ENCODE measurements at regions not wholly inside any gene's neighbourhood (a gene's known extent, or its start where the extent isn't known, plus 50 kb on each side); places are given as distances from the start of the nearest gene placed in this dataset.

DNA sequence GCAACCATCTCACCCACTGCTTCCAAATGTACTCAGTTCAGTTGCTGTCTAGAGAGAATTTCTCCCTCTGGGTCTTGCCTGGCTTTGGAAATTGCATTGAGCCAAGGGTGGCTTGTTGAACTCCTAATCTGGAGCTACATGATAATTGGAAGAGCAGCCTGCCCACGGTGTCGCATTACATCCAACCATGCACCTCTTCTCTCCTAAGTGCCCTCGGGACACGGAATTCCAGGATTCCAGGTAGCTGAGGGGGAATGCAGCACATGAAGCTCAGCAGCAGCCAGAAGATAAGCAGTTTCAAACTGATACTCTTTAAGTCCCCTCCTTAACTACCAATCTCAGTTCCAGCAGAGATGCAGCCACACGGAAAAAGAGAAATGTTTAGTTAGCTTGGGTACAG is 509.4 kb upstream of the KLF4 start (continued):
- TF ChIP-seq REST (IDR thresholded peaks at IDR 0.05; ENCODE audit: unreplicated experiment) (no peak), JUNB (IDR thresholded peaks at IDR 0.05; ENCODE audit: unreplicated experiment) (no peak)

- Mint-ChIP-seq H3K4me1 (no peaks in the 10 kb centered on the region), H3K27me3 (ENCODE audit: insufficient read depth, low read depth, poor library complexity) (peaks cover 1% of the 10 kb centered on the region), H3K4me3 (no peak overlapping the region), H3K36me3 (ENCODE audit: low read depth) (no peaks in the 10 kb centered on the region), H3K9me3 (no peaks in the 10 kb centered on the region), H3K27ac (no peak overlapping the region)
- no peak overlapping the region for H3K27ac ChIP-seq (ENCODE audit: low read depth)
- H2AFZ ChIP-seq: no peak overlapping the region
- H3K4me3 ChIP-seq: no peak overlapping the region
- no peaks in the 10 kb centered on the region for H3K4me1 ChIP-seq (ENCODE audit: insufficient read depth)
- no peaks in the 10 kb centered on the region for H3K27me3 ChIP-seq (ENCODE audit: insufficient read depth)
- DNase-seq (ENCODE audit: low spot score) (no peak), ATAC-seq (no peak)
- H3K4me2 ChIP-seq: no peak overlapping the region
- no peaks in the 10 kb centered on the region for H4K20me1 ChIP-seq (replicated peaks; ENCODE audit: insufficient read depth)
- H3K36me3 ChIP-seq (ENCODE audit: insufficient read depth): no peaks in the 10 kb centered on the region
- H3K9me2 ChIP-seq (ENCODE audit: insufficient read depth): peaks cover 7% of the 10 kb centered on the region; the same call in 1 of the 2 replicates
- no peaks in the 10 kb centered on the region for H3K79me2 ChIP-seq (replicated peaks; ENCODE audit: insufficient read depth)
- H3F3A ChIP-seq (replicated peaks; ENCODE audit: low read depth): no peaks in the 10 kb centered on the region
- TF ChIP-seq ZNF331 (CRISPR knock-in tag; IDR thresholded peaks at IDR 0.05; ENCODE audit: low read depth) (no peak), EZH2 (IDR thresholded peaks at IDR 0.05; ENCODE audit: low read depth, unreplicated experiment) (no peak), REST (IDR thresholded peaks at IDR 0.05; ENCODE audit: unreplicated experiment) (no peak), NANOG (IDR thresholded peaks at IDR 0.05; ENCODE audit: borderline replicate concordance) (no peak), STAT1 (IDR thresholded peaks at IDR 0.05; ENCODE audit: unreplicated experiment) (no peak), EZH2phosphoT487 (IDR thresholded peaks at IDR 0.05; ENCODE audit: unreplicated experiment) (no peak), CTCF (conservative IDR thresholded peaks at IDR 0.05; ENCODE audit: low read depth in 2 of 2) (no peak)
- TF ChIP-seq, protein P1, sequence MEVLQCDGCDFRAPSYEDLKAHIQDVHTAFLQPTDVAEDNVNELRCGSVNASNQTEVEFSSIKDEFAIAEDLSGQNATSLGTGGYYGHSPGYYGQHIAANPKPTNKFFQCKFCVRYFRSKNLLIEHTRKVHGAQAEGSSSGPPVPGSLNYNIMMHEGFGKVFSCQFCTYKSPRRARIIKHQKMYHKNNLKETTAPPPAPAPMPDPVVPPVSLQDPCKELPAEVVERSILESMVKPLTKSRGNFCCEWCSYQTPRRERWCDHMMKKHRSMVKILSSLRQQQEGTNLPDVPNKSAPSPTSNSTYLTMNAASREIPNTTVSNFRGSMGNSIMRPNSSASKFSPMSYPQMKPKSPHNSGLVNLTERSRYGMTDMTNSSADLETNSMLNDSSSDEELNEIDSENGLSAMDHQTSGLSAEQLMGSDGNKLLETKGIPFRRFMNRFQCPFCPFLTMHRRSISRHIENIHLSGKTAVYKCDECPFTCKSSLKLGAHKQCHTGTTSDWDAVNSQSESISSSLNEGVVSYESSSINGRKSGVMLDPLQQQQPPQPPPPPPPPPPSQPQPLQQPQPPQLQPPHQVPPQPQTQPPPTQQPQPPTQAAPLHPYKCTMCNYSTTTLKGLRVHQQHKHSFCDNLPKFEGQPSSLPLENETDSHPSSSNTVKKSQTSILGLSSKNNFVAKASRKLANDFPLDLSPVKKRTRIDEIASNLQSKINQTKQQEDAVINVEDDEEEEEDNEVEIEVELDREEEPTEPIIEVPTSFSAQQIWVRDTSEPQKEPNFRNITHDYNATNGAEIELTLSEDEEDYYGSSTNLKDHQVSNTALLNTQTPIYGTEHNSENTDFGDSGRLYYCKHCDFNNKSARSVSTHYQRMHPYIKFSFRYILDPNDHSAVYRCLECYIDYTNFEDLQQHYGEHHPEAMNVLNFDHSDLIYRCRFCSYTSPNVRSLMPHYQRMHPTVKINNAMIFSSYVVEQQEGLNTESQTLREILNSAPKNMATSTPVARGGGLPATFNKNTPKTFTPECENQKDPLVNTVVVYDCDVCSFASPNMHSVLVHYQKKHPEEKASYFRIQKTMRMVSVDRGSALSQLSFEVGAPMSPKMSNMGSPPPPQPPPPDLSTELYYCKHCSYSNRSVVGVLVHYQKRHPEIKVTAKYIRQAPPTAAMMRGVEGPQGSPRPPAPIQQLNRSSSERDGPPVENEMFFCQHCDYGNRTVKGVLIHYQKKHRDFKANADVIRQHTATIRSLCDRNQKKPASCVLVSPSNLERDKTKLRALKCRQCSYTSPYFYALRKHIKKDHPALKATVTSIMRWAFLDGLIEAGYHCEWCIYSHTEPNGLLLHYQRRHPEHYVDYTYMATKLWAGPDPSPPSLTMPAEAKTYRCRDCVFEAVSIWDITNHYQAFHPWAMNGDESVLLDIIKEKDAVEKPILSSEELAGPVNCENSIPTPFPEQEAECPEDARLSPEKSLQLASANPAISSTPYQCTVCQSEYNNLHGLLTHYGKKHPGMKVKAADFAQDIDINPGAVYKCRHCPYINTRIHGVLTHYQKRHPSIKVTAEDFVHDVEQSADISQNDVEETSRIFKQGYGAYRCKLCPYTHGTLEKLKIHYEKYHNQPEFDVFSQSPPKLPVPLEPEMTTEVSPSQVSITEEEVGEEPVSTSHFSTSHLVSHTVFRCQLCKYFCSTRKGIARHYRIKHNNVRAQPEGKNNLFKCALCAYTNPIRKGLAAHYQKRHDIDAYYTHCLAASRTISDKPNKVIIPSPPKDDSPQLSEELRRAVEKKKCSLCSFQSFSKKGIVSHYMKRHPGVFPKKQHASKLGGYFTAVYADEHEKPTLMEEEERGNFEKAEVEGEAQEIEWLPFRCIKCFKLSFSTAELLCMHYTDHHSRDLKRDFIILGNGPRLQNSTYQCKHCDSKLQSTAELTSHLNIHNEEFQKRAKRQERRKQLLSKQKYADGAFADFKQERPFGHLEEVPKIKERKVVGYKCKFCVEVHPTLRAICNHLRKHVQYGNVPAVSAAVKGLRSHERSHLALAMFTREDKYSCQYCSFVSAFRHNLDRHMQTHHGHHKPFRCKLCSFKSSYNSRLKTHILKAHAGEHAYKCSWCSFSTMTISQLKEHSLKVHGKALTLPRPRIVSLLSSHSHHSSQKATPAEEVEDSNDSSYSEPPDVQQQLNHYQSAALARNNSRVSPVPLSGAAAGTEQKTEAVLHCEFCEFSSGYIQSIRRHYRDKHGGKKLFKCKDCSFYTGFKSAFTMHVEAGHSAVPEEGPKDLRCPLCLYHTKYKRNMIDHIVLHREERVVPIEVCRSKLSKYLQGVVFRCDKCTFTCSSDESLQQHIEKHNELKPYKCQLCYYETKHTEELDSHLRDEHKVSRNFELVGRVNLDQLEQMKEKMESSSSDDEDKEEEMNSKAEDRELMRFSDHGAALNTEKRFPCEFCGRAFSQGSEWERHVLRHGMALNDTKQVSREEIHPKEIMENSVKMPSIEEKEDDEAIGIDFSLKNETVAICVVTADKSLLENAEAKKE (CRISPR knock-in tag; IDR thresholded peaks at IDR 0.05): no peak
These were observed 505.1 kb upstream of the KLF4 start for GRCh38 chr9:107994648-107995047.

All from GM23338 (cell line).